ENCODE measurements at regions not wholly inside any gene's neighbourhood (a gene's known extent, or its start where the extent isn't known, plus 50 kb on each side); places are given as distances from the start of the nearest gene placed in this dataset.
"Not testable (repeated sequence)": the region's sequence is repeated elsewhere in the genome, so short reads cannot be mapped to it uniquely, and the experiment has no call there.

DNA sequence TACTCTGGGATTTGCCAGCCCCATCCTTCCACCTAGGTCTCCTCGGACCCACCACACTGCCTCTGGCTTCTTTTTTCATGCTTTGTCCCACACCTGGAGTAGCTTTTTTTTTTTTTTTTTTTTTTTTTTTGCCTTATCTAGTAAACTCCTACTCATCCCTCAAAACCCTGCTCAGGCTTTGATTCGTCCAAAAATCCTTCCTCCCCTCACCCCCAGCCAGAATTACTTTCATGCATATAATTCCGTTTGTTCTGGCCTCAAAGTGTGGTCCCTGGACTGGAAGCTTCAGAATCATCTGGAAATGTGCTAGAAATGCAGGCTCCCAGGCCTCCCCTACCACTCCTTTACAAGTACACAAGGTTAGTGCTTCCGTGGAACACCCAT, 320.1 kb downstream of the PTTG2 start:
- DNase-seq, result no peak

- no peak for DNase-seq
Measured at GRCh38 chr4:38281371-38282071, 321.3 kb downstream of the PTTG2 start.

GRCh38 chr4:38283724-38284123, 323.5 kb downstream of the PTTG2 start:
- DNase-seq, result no peak

DNA sequence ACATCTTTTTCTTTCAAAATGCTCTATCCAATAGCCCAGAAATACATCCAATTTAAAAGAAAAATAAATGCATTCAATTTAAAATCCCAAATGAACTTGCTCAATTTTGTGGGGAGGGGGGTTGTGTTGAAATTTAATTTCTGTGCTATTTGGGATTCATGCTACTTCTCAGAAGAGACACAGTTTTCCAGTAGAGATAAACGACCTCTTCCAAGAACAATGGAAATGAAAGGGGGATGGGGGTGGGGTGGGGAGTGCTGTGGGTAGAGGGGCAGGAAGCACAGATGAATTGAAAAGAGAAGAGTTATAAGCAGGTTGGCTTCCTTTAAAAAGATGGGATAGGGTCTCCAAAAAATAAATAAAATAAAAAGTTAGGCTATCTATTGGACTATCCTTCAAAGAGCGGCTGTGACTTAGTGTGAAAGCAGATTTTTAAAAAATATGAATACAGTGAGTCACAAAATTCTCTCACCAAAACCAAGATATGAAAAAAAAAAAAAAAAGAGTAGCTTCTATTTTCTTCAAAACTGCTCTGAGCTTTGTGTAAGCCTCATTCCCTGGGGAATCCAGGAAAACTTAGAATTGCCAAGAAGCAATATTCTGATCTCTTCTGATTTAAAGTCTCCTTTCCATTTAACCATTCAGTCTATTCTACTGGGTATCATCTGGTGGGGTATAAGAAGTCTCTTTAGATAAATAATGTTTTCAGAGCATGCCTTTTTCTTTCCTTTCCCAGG, 324.3 kb downstream of the PTTG2 start:
- DNase-seq, result no peak

GRCh38 chr4:38287101-38287851, 327.1 kb downstream of the PTTG2 start:
- no peak for DNase-seq

- no peak for DNase-seq
Measured at GRCh38 chr4:38289553-38289952, 329.4 kb downstream of the PTTG2 start.

- no peak for DNase-seq
Measured at GRCh38 chr4:38290366-38290765, 330.2 kb downstream of the PTTG2 start.

- no peak for DNase-seq
Measured at GRCh38 chr4:38290914-38291313, 330.7 kb downstream of the PTTG2 start.

DNA sequence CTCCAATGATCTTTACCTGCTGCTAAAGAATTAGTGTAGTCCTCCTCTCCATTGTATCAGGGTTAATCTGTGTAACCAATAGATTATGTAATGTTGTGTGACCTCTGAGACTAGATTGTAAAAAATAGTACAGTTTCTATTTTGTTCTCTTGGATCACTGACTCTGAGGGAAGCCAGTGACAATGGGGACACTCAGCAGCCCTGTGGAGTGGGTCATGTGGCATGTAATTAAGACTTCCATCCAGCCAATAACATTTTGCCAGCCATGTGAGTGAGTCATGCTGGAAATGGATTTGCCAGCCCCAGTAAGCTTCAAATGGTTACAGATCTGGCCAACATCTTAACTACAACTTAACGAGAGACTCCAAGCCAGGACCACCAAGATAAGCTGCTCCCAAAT, 332.3 kb downstream of the PTTG2 start:
- DNase-seq, result no peak

GRCh38 chr4:38294238-38294637, 334.0 kb downstream of the PTTG2 start:
- no peak for DNase-seq

GRCh38 chr4:38297061-38297460, 336.9 kb downstream of the PTTG2 start:
- no peak for DNase-seq

GRCh38 chr4:38298868-38299713, 338.9 kb downstream of the PTTG2 start:
- no peak for DNase-seq

DNA sequence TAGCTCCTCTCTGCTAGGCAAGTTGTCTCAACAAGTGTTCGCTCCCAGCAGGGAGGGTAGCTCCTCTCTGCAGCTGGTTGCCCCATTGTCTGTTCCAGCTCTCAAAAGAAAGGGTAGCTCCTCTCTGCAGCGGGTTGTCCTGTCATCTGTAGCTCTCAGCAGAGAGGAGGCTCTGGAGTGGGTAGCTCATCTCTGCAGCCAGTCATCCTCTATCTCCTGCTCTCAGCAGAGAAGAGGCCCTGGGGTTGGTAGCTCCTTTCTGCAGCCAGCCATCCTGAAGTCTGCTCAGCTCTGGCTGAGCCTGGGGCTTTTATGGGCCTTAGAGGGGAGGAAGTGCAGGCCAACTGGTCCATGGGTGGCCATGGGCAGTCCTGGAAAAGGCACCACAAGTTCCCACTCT, 342.7 kb downstream of the PTTG2 start:
- DNase-seq, result no peak

GRCh38 chr4:38304460-38304859, 344.3 kb downstream of the PTTG2 start:
- not testable (repeated sequence) for DNase-seq

- no peak for DNase-seq
Measured at GRCh38 chr4:38306482-38307071, 346.4 kb downstream of the PTTG2 start.

DNA sequence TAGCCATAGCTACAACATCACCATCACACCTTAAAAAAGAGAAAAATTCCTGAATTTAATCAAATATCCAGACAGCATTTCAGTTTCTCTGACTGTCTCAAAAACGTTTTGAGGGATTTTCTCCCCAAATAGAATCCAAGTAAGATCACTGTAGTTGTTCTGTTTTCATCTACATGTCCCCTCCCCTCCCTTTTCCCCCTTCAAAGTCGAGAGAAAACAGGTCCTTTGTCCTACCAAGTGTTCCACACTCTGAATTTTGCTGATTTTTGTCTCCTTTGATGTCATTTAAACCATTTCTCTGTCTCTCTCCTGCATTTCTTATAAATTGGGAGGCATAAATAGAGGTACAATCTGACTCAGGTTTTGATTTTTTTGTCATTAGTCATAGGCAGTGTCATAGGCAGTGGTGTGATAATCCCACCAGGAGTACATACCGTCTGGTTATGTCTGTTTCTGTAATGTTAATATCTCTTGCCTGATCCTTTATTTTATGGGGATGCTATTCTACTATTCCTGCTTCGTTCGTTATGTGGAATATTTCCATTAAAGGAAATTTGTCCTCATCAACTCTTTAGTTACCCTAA, 348.6 kb downstream of the PTTG2 start:
- no peak for DNase-seq

- no peak for DNase-seq
Measured at GRCh38 chr4:38309471-38309870, 349.3 kb downstream of the PTTG2 start.

- peak; percentile 74 for DNase-seq
Measured at GRCh38 chr4:38310446-38311043, 350.3 kb downstream of the PTTG2 start.

GRCh38 chr4:38311495-38312126, 351.4 kb downstream of the PTTG2 start:
- no peak for DNase-seq

DNA sequence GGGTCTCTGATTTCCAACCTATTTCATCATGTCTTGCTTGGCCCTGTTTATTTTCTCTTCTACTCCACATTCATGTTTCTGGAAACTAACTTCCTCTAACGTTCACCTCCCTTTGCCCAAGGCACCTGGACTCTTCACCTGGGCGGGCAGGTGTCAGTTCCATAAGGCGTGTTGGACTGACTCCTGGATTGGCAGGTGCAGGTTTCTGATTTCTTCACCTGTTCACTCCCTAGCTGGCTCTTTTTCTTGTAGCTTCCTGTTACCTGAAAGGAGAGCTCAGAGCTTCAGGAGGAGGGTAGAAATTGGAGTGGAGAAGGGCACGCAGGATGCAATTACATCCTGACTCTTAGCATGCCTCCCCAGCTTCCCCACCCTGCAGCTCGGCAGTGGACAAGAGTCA, 350.8 kb upstream of the KLF3 start:
- no peak for DNase-seq

- DNase-seq, result no peak
Measured at GRCh38 chr4:38313999-38314561, 349.9 kb upstream of the KLF3 start.

Measured in activated CD8-positive, alpha-beta memory T cell treated with anti-CD3 and anti-CD28 coated beads, Interleukin-2, amount 50 U/mL, for 48 hours (primary cell).